Cardiac septum (tissue), 1 donor: ENCODE measurements at regions not wholly inside any gene's neighbourhood (a gene's known extent, or its start where the extent isn't known, plus 50 kb on each side); places are given as distances from the start of the nearest gene placed in this dataset.
"Not testable (repeated sequence)": the region's sequence is repeated elsewhere in the genome, so short reads cannot be mapped to it uniquely, and the experiment has no call there.

Experiments
- DNase-seq: peaks from one replicate; pipeline ENCODE4 v3.0.0-alpha.2; 2020; ENCODE audit warnings: low spot score
- intact Hi-C: fragments of 100-400 bp; cut with DNase I; formaldehyde crosslinking; loops from one replicate; pipeline ENCODE4 v1.14.0; 2022
- donor health status: DM: no; HTN: no; CAD: no.

DNA sequence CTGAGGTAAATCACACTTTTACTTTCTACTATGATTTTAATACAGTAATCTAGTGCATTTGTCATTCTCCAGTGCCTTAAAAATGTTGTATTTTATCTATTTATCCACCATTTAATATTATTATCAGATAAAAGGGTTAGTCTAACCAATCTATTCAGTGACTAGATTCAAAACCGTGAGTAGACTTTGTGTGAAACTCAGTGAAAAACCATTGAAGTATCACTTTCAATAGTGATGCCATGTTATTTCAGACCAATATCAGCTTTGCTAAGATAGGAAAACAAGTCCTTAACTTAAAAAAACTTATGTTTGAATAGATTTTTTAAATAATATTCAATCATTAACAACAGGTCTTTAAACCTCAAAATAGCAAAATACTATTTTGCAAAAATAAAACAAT lies 1628.7 kb downstream of the REEP3 start:
- DNase-seq = no peak
- intact Hi-C loops = no loop called here

DNA sequence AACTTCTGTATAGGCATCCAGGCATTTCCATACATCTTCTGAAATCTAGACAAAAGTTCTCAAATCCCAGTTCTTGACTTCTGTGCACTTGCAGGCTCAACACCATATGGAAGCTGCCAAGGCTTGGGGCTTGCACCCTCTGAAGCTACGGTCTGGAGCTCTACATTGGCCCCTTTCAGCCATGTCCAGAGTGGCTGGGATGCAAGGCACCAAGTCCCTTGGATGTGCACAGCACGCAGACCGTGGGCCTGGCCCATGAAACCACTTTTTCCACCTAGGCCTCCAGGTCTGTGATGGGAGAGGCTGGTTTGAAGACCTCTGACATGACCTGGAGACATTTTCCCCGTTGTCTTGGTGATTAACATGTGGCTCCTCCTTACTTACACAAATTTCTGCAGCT lies 1645.1 kb downstream of the REEP3 start:
- peak; percentile 60 for DNase-seq
- intact Hi-C loops = no loop called here

DNA sequence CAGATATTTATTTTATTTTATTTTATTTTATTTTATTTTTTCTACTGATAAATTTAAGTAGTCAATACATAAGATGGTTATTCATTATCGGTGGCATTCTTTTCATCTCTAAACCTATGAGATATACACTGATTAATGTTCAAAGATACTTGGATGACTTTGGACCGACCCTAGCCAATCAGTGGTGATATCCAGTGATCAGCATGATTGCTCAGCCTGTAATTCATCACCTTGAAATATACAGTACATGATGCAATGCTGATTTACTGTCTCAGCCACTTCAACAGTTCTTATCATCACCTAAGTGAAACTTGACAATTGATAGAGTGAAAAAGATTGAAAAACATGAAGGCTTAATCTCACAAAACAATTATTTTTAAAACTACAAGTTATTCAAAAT lies 1651.0 kb downstream of the REEP3 start:
- no peak for DNase-seq
- intact Hi-C loops = no loop called here

DNA sequence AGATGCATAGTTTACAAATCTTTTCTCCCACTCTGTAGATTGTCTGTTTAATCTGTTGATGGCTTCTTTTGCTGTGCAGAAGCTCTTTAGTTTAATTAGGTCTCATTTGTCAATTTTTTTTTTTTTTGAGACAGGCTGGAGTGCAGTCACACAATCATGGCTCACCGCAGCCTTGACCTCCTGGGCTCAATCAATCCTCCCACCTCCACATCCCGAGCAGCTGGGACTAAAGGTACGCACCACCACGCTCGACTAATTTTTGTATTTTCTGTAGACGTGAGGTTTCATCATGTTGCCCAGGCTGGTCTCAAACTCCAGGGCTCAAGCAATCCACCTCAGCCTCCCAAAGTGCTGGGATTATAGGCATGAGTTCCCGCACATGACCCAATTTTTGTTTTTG lies 1655.8 kb downstream of the REEP3 start:
- intact Hi-C loops = no loop called here

DNA sequence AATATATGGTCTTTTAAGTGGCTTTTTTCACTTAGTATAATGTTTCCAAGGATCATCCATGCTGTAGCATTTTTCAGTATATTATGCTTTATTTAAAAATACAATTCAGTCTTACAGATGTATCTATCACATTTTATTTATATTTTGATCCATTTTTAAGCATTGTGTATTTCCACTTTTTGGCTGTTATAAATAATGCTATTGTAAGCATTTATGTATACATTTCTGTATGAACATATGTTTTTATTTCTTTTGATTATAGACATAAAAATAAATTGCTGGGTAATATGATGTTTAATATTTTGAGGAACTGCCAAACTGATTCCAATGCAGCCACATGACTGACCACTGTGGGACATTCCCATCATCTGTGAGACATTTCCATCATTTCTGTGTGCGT lies 1662.0 kb downstream of the REEP3 start:
- intact Hi-C loops = no loop called here
- no peak for DNase-seq

More for the DNA sequence above, 1655.8 kb downstream of the REEP3 start:
- DNase-seq = no peak

DNA sequence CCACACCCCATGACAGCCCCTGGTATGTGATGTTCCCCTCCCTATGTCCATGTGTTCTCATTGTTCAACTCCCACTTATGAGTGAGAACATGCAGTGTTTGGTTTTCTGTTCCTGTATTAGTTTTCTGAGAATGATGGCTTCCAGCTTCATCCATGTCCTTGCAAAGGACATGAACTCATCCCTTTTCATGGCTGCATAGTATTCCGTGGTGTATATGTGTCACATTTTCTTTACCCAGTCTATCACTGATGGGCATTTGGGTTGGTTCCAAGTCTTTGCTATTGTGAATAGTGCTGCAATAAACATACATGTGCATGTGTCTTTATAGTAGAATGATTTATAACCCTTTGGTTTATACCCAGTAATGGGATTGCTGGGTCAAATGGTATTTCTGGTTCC lies 1665.5 kb downstream of the REEP3 start:
- intact Hi-C loops, DNase-seq: not testable (repeated sequence)

DNA sequence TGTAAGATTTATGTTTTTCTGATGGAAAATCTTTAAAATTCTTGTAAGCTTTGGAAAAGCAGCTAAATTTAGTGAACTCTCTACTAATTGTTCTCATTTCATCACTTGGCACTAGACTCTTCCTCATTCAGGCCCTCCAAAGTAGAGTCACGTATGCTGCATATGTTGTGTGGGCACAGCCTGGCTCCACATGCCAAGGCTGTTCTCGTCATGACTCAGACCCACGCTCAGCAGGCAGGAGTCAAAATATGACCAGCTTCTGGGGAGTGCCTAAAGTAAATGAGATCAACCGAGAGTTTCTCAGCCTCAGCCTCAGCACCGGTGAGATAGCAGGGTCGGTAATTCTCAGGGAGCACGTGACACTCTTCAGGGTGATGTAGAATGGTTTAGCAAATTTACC lies 1672.9 kb downstream of the REEP3 start:
- no peak for DNase-seq
- intact Hi-C loops = no loop called here

DNA sequence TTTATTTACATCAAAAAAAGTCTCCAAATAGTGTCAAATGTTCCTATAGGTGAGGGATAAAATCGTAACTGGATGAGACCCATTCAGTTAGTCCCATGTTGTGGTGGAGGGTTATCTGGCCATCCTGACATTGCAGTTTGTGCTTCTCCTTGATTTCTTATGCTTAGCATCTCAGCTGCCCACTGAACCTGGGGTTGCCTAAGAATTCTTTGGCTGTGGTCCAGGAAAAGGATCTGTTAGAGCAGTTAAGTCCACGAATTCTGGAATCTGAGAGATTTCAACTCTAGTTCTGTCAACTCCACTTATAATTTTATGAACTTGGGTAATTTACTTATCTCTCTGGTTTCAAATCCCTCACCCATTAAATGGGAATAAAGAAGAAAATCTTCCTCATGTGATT lies 1673.4 kb downstream of the REEP3 start:
- no peak for DNase-seq
- intact Hi-C loops = no loop called here

DNA sequence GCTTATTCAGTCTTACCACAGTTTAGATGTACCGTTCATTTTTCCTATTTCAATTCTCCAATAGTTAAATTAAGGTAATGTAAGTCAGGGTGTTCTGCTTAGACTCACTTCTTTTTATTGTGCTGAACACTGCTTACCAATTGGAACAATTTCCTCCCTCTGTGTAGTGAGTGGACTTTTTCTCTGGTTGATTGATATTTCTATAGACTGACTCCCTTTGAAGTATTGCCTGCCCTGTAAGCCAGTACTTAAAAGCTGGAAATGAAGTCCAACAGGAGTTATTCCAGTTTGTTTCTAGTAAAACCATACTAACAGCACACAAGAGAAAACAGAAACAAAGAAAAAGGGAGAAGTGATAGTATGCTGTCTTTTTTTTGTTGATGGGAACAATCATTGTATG lies 1674.9 kb downstream of the REEP3 start:
- intact Hi-C loops = no loop called here
- DNase-seq = no peak

DNA sequence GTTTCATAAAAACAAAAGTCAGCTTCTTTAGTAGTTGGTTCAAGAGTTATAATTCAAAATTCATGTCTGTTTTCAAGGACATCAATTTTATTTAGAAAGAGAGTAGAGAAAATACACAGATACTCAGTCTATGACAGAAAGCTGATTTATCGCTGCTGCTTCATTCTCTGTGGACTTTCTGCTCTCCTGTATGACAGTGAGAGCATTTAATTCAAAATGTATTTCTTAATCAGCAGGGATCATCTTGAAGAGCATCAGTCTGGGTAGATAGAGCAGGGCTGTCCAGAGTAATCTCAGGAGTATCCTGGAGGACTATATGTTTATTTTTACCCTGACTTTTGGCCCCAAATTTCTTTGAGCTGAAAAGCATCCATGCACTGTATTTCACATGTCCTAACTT lies 1676.7 kb downstream of the REEP3 start:
- intact Hi-C loops = no loop called here
- DNase-seq = no peak

DNA sequence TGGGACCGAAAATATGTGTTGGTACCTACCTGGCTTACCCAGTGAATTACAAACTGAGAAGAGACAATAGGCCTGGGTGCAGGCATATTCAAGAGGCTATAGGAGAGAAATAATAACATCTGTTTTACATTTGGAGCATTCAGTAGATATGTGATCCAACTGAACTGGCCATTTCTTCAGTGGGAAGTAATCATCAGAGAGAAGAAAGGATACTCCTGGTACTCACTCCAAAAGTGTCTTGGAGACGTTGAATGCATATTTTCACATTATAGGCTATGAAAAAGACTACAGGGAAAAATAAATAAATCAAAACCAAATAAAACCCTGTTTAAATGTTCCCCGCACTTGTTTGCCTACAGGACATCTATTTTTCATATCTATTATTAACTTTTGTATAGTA lies 1680.3 kb downstream of the REEP3 start:
- intact Hi-C loops = no loop called here

DNA sequence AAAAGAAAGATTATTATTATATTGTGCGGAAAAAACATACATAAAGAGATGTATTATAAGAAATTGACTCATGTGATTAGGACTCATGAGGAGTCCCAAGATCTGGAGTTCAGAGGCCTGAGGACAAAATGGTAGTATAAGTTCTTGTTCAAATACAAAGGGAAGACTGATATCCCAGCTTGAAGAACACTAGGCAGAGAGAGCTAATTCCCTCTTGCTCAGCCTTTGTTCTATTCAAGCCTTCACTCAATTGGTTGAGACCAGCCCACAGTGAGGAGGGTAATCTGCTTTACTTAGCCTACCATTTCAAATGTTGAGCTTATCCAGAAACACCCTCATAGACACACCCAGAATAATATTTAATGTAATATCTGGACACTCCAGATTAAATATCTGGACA lies 1683.8 kb downstream of the REEP3 start:
- intact Hi-C loops = no loop called here
- DNase-seq = no peak

More for the DNA sequence above, 1680.3 kb downstream of the REEP3 start:
- no peak for DNase-seq

DNA sequence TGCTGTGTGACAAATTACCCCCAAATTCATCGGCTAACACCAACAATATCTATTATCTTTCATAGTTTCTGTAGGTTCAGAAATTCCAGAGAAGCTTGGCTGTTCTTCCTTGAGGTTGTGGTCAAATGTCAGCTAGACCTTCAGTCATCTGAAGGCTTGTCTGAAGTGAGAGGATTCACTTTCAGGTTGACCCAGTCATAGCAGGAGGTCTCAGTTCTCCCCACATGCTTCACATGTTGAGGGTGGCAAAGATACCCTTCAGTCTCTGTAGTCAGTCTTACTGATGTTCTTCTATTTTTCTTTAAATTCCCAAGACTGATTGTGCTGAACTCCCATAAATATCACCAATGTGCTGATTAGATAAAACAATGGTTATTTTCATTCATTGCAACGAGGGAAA lies 1692.0 kb downstream of the REEP3 start:
- intact Hi-C loops = no loop called here

DNA sequence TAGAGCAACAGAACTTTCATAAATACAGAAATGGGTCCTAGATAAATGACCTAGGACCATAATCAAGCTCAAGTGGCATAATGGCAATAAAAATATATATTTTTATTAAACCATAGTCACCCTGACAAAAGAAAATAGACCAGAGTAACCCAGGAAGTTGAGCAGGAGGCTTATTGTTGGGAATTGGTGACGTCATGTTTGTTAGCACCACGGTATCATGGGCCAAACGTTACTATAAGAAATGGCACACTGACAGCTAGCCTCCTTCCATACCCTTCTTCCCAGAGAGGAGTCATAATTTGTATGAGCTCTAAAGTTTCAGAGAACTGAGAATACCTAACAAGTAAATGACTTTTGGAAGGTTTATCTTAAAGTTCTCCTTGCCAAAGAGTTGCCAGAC lies 1698.2 kb downstream of the REEP3 start:
- no peak for DNase-seq
- intact Hi-C loops = no loop called here

More for the DNA sequence above, 1692.0 kb downstream of the REEP3 start:
- DNase-seq = no peak

DNA sequence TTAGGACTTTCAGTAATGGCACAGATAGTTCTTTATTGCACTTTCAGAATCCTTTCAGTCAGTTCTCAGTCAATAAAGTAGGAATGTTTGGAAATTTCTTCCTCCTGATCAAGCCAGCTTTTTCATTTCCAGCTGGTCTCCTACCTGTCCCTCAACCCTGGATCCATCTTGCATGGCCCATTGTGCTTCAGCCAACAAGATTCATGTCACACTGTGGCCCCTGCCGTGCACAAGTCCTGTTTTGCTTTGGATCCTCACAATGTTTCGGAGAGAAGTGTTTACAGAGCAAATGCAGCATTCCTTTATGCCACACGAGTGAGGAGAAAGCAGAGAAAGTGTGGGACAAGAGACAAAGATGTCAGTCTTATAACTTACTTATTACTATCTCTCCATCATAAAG lies 1694.7 kb upstream of the LRRTM3 start:
- DNase-seq = no peak
- intact Hi-C loops = no loop called here

DNA sequence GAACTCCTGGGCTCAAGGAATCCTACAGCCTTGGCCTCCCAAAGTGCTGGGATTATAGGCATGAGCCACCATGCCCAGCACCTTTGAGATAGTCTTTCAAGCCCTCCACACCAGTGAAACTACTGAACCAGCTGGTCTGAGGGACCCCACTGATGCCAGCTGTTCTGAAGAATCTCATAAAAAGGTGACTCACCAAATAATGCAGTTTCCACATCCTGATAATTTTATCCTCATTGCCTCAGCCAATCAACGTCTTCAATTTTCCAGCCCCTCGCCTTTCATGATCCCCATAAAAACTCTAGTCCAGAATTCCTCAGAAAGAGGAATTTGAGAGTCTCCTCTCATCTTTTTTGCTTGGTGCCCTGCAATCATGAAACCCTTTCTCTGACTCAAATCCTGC lies 1691.6 kb upstream of the LRRTM3 start:
- intact Hi-C loops = no loop called here
- no peak for DNase-seq

DNA sequence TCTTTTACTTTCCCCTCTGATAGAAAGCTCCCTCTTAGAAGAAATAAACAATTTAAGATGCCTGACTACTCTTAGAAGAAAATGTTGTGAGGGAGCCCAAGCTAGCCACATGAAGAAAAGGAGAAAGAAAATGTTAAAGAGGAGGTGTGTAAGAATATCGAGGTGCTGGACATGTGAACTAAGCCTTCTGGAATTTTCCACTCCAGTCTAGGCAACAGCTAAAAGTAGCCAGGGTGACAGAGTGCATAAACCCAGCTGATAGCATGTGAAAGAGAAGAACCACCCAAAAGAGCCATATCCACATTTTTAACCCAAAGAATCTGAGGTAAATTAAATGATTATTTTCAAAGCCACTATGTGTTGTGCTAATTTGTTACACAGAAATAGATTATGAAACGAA lies 1690.6 kb upstream of the LRRTM3 start:
- intact Hi-C loops = no loop called here
- DNase-seq = no peak

DNA sequence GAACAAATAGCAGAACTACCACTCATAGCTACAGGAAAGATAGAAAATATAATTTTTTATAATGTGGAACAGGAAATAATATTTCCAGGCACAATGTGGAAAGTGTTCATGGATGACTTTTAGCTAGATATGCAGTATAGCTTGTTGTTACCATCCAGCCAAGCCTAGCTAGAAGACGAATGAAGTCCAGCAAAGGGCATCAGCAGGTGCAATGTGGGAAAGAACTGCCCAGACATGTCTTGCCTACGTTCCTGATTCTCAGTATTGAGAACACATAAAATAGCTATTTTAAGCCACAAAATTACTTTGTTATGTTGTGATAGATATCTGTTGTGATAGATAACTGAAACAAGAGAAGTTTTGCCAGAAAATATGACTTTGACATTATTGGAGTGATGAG lies 1690.0 kb upstream of the LRRTM3 start:
- no peak for DNase-seq
- intact Hi-C loops = no loop called here

DNA sequence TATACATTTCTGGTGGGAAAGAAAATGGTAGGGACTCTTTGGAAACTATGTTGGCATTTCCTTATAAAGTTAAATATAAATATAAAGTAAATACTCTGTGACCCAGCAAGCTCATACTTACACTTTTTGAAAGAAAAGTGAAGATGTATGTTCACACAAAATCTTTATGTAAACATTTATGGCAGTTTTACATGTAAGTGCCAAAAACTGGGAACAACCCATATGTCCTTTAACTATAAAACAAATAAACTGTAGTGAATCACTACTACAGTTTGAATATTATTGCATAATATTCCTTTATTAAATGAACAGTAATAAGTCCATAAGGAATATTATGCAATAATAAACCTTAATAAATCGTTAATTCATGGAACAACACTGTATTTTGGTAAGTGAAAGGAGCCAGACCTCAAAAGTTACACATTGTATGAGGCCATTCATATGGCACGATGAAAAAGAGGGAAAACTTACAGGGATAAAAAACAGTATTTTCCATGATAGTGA lies 1660.3 kb upstream of the LRRTM3 start:
- intact Hi-C loops = no loop called here
- DNase-seq = no peak

DNA sequence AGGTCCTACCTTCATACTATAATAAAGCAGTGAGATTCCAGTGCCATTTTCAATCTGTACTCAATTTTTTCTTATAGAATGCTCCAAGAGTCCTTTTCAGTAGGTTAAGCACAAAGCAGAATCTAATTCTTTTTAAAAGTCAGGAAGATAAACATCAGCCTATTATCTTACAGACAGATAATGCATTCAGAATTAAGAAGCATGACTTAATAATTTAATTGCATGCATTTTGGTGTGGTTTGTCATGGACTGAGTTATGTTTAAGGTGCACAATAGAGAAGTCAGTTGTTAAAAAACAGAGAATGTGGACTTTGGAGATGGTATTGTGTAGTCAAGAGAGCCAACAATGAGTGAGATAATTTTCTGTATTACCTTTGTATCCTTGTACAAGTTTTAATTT lies 1656.3 kb upstream of the LRRTM3 start:
- intact Hi-C loops, DNase-seq: not testable (repeated sequence)

DNA sequence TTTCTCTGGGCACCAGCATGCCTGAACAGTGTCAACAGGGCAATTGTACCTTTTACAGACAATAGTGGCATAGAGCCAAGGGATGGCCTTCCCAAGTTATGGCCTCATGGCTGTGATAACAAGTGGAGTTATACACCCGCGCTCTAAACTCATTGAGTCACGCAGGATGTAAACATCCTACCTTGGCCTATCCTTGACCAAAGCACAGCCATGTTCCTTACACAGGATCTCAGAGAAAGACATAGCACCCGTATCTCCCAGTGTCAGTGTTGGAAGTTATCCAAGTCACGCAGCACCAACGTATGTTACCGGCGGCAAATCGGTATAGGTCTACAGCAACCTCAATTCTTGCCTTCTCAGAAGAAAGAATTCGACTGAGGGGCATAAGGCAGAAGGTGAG lies 1654.9 kb upstream of the LRRTM3 start:
- intact Hi-C loops = no loop called here
- DNase-seq = no peak

DNA sequence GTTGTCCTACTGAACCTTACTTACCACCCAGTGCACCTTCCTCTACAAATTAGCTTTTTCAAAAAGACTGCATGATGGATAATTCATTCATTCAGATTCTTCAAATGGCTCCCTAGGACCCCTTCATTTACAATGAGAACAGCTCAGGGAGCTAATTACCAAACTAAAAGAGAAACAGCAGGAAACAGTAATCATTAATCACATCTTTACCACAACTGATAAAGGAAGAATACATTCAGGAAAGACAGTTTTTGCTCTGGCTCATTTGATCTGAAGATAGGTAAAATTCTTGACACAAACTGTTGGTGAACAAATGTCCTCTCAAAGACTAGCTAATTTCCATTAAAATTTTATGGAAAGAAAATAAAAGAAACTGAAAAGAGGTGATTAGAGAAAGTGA lies 1652.7 kb upstream of the LRRTM3 start:
- DNase-seq = no peak
- intact Hi-C loops = no loop called here

DNA sequence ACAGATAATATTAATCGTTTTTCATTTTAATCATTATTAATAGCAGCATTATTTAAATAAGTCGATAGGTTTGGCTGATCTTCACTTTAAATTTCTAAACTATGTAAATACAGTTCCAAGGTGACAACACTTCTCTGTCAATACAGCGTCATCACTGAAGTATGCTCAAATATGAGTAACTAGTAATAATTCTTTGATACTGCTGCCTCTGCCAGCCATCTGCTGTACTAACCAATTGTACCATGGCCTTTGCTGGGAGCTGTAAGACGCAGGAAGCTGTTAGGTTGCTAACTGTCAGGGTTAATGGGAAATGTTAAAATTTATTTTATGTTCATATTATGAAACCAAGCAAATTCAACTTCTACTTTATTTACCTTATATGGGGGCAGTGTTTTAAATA lies 1650.5 kb upstream of the LRRTM3 start:
- no peak for DNase-seq
- intact Hi-C loops = no loop called here
